Dendritic cell treated with granulocyte-macrophage colony-stimulating factor and Interleukin-4, amounts not matched to agents 40 ng/mL and 50 ng/mL, for 4 days (primary cell): ENCODE measurements at regions not wholly inside any gene's neighbourhood (a gene's known extent, or its start where the extent isn't known, plus 50 kb on each side); places are given as distances from the start of the nearest gene placed in this dataset.
"Not testable (repeated sequence)": the region's sequence is repeated elsewhere in the genome, so short reads cannot be mapped to it uniquely, and the experiment has no call there.

Experiments
- H3K27ac Mint-ChIP-seq: one replicate; pipeline ENCODE4 v1.8.0; 2022; ENCODE audit warnings: mild to moderate bottlenecking, mixed read lengths
- H3K27me3 Mint-ChIP-seq: one replicate; pipeline ENCODE4 v1.8.0; 2022; ENCODE audit warnings: mild to moderate bottlenecking, mixed read lengths
- H3K36me3 Mint-ChIP-seq: one replicate; pipeline ENCODE4 v1.8.0; 2022; ENCODE audit warnings: low read depth, mixed read lengths
- H3K4me1 Mint-ChIP-seq: one replicate; pipeline ENCODE4 v1.8.0; 2022; ENCODE audit warnings: low read depth, mixed read lengths
- H3K4me3 Mint-ChIP-seq: one replicate; pipeline ENCODE4 v1.8.0; 2022; ENCODE audit warnings: mild to moderate bottlenecking, moderate library complexity, mixed read lengths
- H3K9me3 Mint-ChIP-seq: one replicate; pipeline ENCODE4 v1.8.0; 2022; ENCODE audit warnings: mixed read lengths
- intact Hi-C: fragments of 100-400 bp; cut with micrococcal nuclease; formaldehyde crosslinking; loops from one replicate; pipeline ENCODE4 v1.15.0; 2022

GRCh38 chr5:99614888-99615287, 686.1 kb upstream of the CHD1 start:
- Mint-ChIP-seq H3K4me3 (no peak overlapping the region), H3K36me3 (no peaks in the 10 kb centered on the region), H3K27me3 (no peaks in the 10 kb centered on the region), H3K27ac (no peak overlapping the region), H3K9me3 (no peaks in the 10 kb centered on the region), H3K4me1 (no peaks in the 10 kb centered on the region)
- intact Hi-C loops = no loop called here

GRCh38 chr5:99607124-99607523, 678.3 kb upstream of the CHD1 start:
- H3K9me3 Mint-ChIP-seq = no peaks in the 10 kb centered on the region
- H3K27me3 Mint-ChIP-seq = no peaks in the 10 kb centered on the region
- intact Hi-C loops = no loop called here
- no peak overlapping the region for H3K27ac Mint-ChIP-seq
- no peaks in the 10 kb centered on the region for H3K4me1 Mint-ChIP-seq
- no peaks in the 10 kb centered on the region for H3K36me3 Mint-ChIP-seq
- no peak overlapping the region for H3K4me3 Mint-ChIP-seq

GRCh38 chr5:99605904-99606303, 677.1 kb upstream of the CHD1 start:
- intact Hi-C loops = no loop called here
- no peaks in the 10 kb centered on the region for H3K9me3 Mint-ChIP-seq
- no peaks in the 10 kb centered on the region for H3K4me1 Mint-ChIP-seq
- no peak overlapping the region for H3K4me3 Mint-ChIP-seq
- no peaks in the 10 kb centered on the region for H3K36me3 Mint-ChIP-seq
- H3K27ac Mint-ChIP-seq = no peak overlapping the region
- H3K27me3 Mint-ChIP-seq = no peaks in the 10 kb centered on the region

- no peaks in the 10 kb centered on the region for H3K9me3 Mint-ChIP-seq
- H3K4me3 Mint-ChIP-seq = no peak overlapping the region
- H3K27ac Mint-ChIP-seq = no peak overlapping the region
- no peaks in the 10 kb centered on the region for H3K4me1 Mint-ChIP-seq
- H3K36me3 Mint-ChIP-seq = no peaks in the 10 kb centered on the region
- intact Hi-C loops = no loop called here
- H3K27me3 Mint-ChIP-seq = no peaks in the 10 kb centered on the region
Observed at GRCh38 chr5:99600952-99601351, 672.1 kb upstream of the CHD1 start.

- Mint-ChIP-seq H3K9me3 (no peaks in the 10 kb centered on the region), H3K4me1 (no peaks in the 10 kb centered on the region), H3K36me3 (no peaks in the 10 kb centered on the region), H3K27me3 (no peaks in the 10 kb centered on the region), H3K27ac (no peak overlapping the region), H3K4me3 (no peak overlapping the region)
- intact Hi-C loops = no loop called here
Observed at GRCh38 chr5:99590806-99591205, 662.0 kb upstream of the CHD1 start.

- Mint-ChIP-seq H3K36me3 (no peaks in the 10 kb centered on the region), H3K27ac (no peak overlapping the region), H3K4me3 (no peak overlapping the region), H3K9me3 (no peaks in the 10 kb centered on the region), H3K27me3 (no peaks in the 10 kb centered on the region), H3K4me1 (no peaks in the 10 kb centered on the region)
- intact Hi-C loops = no loop called here
Observed at GRCh38 chr5:99589424-99589823, 660.6 kb upstream of the CHD1 start.

- no peak overlapping the region for H3K4me3 Mint-ChIP-seq
- no peaks in the 10 kb centered on the region for H3K36me3 Mint-ChIP-seq
- no peak overlapping the region for H3K27ac Mint-ChIP-seq
- H3K27me3 Mint-ChIP-seq = no peaks in the 10 kb centered on the region
- H3K9me3 Mint-ChIP-seq = no peaks in the 10 kb centered on the region
- no peaks in the 10 kb centered on the region for H3K4me1 Mint-ChIP-seq
- intact Hi-C loops = no loop called here
Observed at GRCh38 chr5:99587983-99588382, 659.2 kb upstream of the CHD1 start.

GRCh38 chr5:99586878-99587277, 658.1 kb upstream of the CHD1 start:
- no peak overlapping the region for H3K4me3 Mint-ChIP-seq
- H3K27me3 Mint-ChIP-seq = no peaks in the 10 kb centered on the region
- no peaks in the 10 kb centered on the region for H3K36me3 Mint-ChIP-seq
- no peaks in the 10 kb centered on the region for H3K9me3 Mint-ChIP-seq
- H3K27ac Mint-ChIP-seq = no peak overlapping the region
- no peaks in the 10 kb centered on the region for H3K4me1 Mint-ChIP-seq
- intact Hi-C loops = no loop called here

GRCh38 chr5:99581204-99581603, 652.4 kb upstream of the CHD1 start:
- H3K27me3 Mint-ChIP-seq, H3K4me3 Mint-ChIP-seq, H3K9me3 Mint-ChIP-seq, H3K36me3 Mint-ChIP-seq, intact Hi-C loops, H3K27ac Mint-ChIP-seq, H3K4me1 Mint-ChIP-seq: not testable (repeated sequence)

- H3K27me3 Mint-ChIP-seq, H3K27ac Mint-ChIP-seq, H3K4me3 Mint-ChIP-seq, H3K36me3 Mint-ChIP-seq, intact Hi-C loops, H3K4me1 Mint-ChIP-seq: not testable (repeated sequence)
- H3K9me3 Mint-ChIP-seq = peaks cover 33% of the 10 kb centered on the region
Observed at GRCh38 chr5:99562937-99563627, 634.3 kb upstream of the CHD1 start.

GRCh38 chr5:99553211-99553810, 624.5 kb upstream of the CHD1 start:
- Mint-ChIP-seq H3K27ac (no peak overlapping the region), H3K36me3 (no peaks in the 10 kb centered on the region), H3K4me3 (no peak overlapping the region)

GRCh38 chr5:99544356-99544755, 615.5 kb upstream of the CHD1 start:
- Mint-ChIP-seq H3K27me3 (no peaks in the 10 kb centered on the region), H3K4me3 (no peak overlapping the region), H3K9me3 (no peaks in the 10 kb centered on the region), H3K27ac (no peak overlapping the region), H3K36me3 (no peaks in the 10 kb centered on the region), H3K4me1 (no peaks in the 10 kb centered on the region)
- intact Hi-C loops = no loop called here

More at GRCh38 chr5:99553211-99553810, 624.5 kb upstream of the CHD1 start:
- intact Hi-C loops = no loop called here
- no peaks in the 10 kb centered on the region for H3K4me1 Mint-ChIP-seq
- no peaks in the 10 kb centered on the region for H3K27me3 Mint-ChIP-seq
- H3K9me3 Mint-ChIP-seq = no peaks in the 10 kb centered on the region

- Mint-ChIP-seq H3K27me3 (no peaks in the 10 kb centered on the region), H3K36me3 (no peaks in the 10 kb centered on the region), H3K4me1 (no peaks in the 10 kb centered on the region), H3K9me3 (no peaks in the 10 kb centered on the region), H3K4me3 (no peak overlapping the region), H3K27ac (no peak overlapping the region)
- intact Hi-C loops = no loop called here
Observed at GRCh38 chr5:99543841-99544240, 615.0 kb upstream of the CHD1 start.

- intact Hi-C loops, H3K36me3 Mint-ChIP-seq, H3K9me3 Mint-ChIP-seq, H3K4me1 Mint-ChIP-seq, H3K4me3 Mint-ChIP-seq, H3K27ac Mint-ChIP-seq, H3K27me3 Mint-ChIP-seq: not testable (repeated sequence)
Observed at GRCh38 chr5:99534241-99534640, 605.4 kb upstream of the CHD1 start.

GRCh38 chr5:99521666-99522065, 592.9 kb upstream of the CHD1 start:
- H3K4me3 Mint-ChIP-seq, intact Hi-C loops, H3K27ac Mint-ChIP-seq, H3K27me3 Mint-ChIP-seq, H3K9me3 Mint-ChIP-seq, H3K4me1 Mint-ChIP-seq, H3K36me3 Mint-ChIP-seq: not testable (repeated sequence)
